ENCODE measurements at regions not wholly inside any gene's neighbourhood (a gene's known extent, or its start where the extent isn't known, plus 50 kb on each side); places are given as distances from the start of the nearest gene placed in this dataset.

DNA sequence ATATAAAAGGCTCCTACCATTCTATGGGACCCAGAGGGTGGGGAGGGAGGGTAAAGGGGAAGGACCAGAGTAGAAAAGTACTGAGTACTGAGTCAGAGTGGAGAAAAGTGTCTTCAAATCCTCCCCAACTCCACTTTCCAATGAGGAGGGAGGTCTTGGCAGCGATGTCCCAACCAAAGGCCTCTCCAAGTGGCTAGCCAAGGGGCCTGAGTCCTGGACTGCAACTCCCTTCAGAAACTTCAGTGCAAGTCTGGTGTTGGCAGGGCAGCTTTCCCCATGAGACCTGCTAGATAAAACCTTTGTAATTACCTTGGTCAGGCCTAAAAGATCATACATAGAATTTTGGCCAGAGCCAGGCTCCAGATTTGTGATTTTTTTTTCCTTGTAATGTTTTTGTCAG lies 111.3 kb upstream of the TNPO1 start:
- TF ChIP-seq, protein P1, sequence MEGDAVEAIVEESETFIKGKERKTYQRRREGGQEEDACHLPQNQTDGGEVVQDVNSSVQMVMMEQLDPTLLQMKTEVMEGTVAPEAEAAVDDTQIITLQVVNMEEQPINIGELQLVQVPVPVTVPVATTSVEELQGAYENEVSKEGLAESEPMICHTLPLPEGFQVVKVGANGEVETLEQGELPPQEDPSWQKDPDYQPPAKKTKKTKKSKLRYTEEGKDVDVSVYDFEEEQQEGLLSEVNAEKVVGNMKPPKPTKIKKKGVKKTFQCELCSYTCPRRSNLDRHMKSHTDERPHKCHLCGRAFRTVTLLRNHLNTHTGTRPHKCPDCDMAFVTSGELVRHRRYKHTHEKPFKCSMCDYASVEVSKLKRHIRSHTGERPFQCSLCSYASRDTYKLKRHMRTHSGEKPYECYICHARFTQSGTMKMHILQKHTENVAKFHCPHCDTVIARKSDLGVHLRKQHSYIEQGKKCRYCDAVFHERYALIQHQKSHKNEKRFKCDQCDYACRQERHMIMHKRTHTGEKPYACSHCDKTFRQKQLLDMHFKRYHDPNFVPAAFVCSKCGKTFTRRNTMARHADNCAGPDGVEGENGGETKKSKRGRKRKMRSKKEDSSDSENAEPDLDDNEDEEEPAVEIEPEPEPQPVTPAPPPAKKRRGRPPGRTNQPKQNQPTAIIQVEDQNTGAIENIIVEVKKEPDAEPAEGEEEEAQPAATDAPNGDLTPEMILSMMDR (IDR thresholded peaks at IDR 0.05): no peak
- TF ChIP-seq POLR2A (IDR thresholded peaks at IDR 0.05) (no peak), POLR2AphosphoS5 (IDR thresholded peaks at IDR 0.05) (no peak)

All from suprapubic skin (tissue), 4 donors.